DND-41 (cell line): ENCODE measurements at regions not wholly inside any gene's neighbourhood (a gene's known extent, or its start where the extent isn't known, plus 50 kb on each side); places are given as distances from the start of the nearest gene placed in this dataset.

Source experiments
- CTCF ChIP-seq: IDR thresholded peaks from 2 replicates; pipeline ENCODE4 v1.5.1; 2012; ENCODE audit warnings: borderline replicate concordance, low read length, moderate library complexity, mild to moderate bottlenecking; ENCODE audit not compliant: poor library complexity, severe bottlenecking; ENCODE audit errors: extremely low read depth
- EZH2 ChIP-seq: IDR thresholded peaks from 3 replicates; pipeline ENCODE4 v1.6.1; 2012; ENCODE audit warnings: borderline replicate concordance, low read depth, mild to moderate bottlenecking, moderate library complexity, low read length, inconsistent platforms; ENCODE audit not compliant: severe bottlenecking

- TF ChIP-seq CTCF = no peak
- no peak for TF ChIP-seq EZH2
These were observed 205.7 kb upstream of the IGFBP3 start for GRCh38 chr7:46126675-46127300.
